ENCODE measurements at regions not wholly inside any gene's neighbourhood (a gene's known extent, or its start where the extent isn't known, plus 50 kb on each side); places are given as distances from the start of the nearest gene placed in this dataset.

DNA sequence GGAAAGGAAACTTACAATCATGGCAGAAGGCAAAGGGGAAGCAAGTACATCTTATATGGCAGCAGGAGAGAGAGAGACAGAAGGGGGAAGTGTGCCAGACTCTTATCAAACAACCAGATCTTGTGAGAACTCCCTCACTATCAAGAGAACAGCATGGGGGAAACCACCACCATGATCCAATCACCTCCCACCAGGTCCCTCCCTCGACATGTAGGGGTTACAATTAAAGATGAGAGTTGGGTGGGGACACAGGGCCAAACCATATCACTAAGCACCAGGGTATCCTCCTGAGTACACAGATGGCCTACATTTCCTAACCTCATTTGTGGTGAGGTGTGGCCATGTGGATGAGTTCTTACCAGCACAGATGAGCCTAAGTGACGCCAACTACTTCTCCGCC lies 348.6 kb upstream of the ZFHX3 start:
- H3K9me3 ChIP-seq: no peaks in the 10 kb centered on the region
- no peaks in the 10 kb centered on the region for H3K4me1 ChIP-seq
- no peak overlapping the region for H3K4me3 ChIP-seq
- TF ChIP-seq, protein P1, sequence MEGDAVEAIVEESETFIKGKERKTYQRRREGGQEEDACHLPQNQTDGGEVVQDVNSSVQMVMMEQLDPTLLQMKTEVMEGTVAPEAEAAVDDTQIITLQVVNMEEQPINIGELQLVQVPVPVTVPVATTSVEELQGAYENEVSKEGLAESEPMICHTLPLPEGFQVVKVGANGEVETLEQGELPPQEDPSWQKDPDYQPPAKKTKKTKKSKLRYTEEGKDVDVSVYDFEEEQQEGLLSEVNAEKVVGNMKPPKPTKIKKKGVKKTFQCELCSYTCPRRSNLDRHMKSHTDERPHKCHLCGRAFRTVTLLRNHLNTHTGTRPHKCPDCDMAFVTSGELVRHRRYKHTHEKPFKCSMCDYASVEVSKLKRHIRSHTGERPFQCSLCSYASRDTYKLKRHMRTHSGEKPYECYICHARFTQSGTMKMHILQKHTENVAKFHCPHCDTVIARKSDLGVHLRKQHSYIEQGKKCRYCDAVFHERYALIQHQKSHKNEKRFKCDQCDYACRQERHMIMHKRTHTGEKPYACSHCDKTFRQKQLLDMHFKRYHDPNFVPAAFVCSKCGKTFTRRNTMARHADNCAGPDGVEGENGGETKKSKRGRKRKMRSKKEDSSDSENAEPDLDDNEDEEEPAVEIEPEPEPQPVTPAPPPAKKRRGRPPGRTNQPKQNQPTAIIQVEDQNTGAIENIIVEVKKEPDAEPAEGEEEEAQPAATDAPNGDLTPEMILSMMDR (IDR thresholded peaks at IDR 0.05): no peak
- TF ChIP-seq EP300 (IDR thresholded peaks at IDR 0.05) (no peak), POLR2AphosphoS5 (IDR thresholded peaks at IDR 0.05) (no peak), POLR2A (IDR thresholded peaks at IDR 0.05) (no peak)
- DNase-seq: no peak
- 48 to 58% methylated on average over 3 of the region's 3 CpGs for WGBS, 2 donors
- H3K27me3 ChIP-seq: no peaks in the 10 kb centered on the region
- H3K36me3 ChIP-seq: no peaks in the 10 kb centered on the region
- no peak for ATAC-seq (ENCODE audit: low FRiP score in 2 of 2)
- no peak overlapping the region for H3K27ac ChIP-seq

DNA sequence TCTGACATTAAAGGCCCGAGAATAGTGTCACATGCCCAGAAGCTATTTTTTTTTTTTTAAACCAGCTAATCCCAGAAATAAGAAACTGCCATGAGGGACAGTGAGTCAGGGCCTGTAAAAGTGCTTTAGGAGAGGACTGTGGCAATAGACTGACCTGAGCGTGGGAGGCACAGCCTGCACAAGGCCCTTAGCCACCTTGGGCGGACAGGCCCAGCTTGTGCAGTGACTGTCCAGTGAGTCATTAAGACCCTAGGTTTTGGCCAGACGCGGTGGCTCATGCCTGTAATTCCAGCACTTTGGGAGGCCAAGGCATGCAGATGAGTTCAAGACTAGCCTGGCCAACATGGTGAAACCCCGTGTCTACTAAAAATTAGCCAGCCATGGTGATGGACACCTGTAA lies 343.0 kb upstream of the ZFHX3 start:
- no peak for TF ChIP-seq POLR2AphosphoS5 (IDR thresholded peaks at IDR 0.05)
- no peak for TF ChIP-seq EP300 (IDR thresholded peaks at IDR 0.05)
- TF ChIP-seq POLR2A (IDR thresholded peaks at IDR 0.05): no peak
- TF ChIP-seq, protein P1 (IDR thresholded peaks at IDR 0.05): no peak
- H3K36me3 ChIP-seq: no peaks in the 10 kb centered on the region

DNA sequence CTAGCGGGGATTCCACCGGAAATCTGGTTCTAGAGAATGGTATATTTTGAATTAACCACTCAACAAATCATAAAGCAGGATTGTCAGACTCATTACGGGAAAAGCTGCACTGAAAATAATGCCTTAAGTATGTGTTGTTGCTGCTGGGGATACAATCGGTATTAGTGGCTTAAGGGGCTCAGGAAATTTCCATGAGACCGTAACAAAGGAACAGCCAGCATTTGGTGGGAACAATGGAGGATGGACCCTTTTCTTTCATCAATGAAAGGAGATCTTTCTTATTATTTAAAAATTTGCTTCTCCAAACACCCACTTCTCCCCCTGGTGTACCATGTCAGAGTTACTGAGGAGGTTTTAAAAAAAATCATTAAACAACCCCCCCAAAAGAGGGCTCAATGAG lies 342.6 kb upstream of the ZFHX3 start:
- WGBS, 2 donors: 94% methylated on average over 5 of the region's 5 CpGs
- ATAC-seq (ENCODE audit: low FRiP score in 2 of 2) (no peak), DNase-seq (no peak)
- Histone ChIP-seq H3K9me3 (no peaks in the 10 kb centered on the region), H3K4me1 (no peaks in the 10 kb centered on the region), H3K36me3 (no peaks in the 10 kb centered on the region), H3K27me3 (no peaks in the 10 kb centered on the region), H3K4me3 (no peak overlapping the region), H3K27ac (no peak overlapping the region)
- TF ChIP-seq, protein P1 (IDR thresholded peaks at IDR 0.05): no peak
- TF ChIP-seq POLR2A (IDR thresholded peaks at IDR 0.05) (no peak), POLR2AphosphoS5 (IDR thresholded peaks at IDR 0.05) (no peak), EP300 (IDR thresholded peaks at IDR 0.05) (no peak)

More for the DNA sequence above, 343.0 kb upstream of the ZFHX3 start:
- Histone ChIP-seq H3K27me3 (no peaks in the 10 kb centered on the region), H3K4me3 (no peak overlapping the region), H3K9me3 (no peaks in the 10 kb centered on the region), H3K4me1 (no peaks in the 10 kb centered on the region), H3K27ac (no peak overlapping the region)
- ATAC-seq (ENCODE audit: low FRiP score in 2 of 2) (no peak), DNase-seq (peak in 1 of 2 donors; percentile 7)
- WGBS, 2 donors: 89 to 98% methylated on average over 3 to 6 of the region's 6 CpGs

DNA sequence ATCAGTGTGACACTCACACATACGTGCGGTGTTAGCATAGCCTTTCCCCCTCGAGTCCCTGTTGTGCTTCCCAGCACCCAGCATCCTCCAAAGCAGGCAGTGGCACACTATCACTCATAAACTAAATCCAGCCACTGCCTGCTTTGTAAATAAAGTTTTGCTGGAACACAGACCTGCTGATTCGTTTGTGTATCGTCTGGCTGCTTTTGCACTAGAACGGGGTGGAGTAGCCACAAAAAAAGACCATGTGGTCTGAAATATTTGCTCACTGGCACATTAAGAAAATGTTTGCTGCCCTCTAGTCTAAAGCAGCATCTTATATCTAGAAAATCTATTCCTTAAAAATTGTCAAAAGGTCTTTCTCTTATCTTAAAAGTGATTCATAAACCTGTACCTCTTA lies 341.2 kb upstream of the ZFHX3 start:
- no peak for DNase-seq
- Histone ChIP-seq H3K36me3 (no peaks in the 10 kb centered on the region), H3K27me3 (no peaks in the 10 kb centered on the region), H3K4me3 (no peak overlapping the region), H3K27ac (no peak overlapping the region), H3K4me1 (no peaks in the 10 kb centered on the region), H3K9me3 (no peaks in the 10 kb centered on the region)
- ATAC-seq (ENCODE audit: low FRiP score in 2 of 2): no peak
- WGBS, 2 donors: 57 to 62% methylated on average over 6 of the region's 6 CpGs
- TF ChIP-seq EP300 (IDR thresholded peaks at IDR 0.05): no peak
- no peak for TF ChIP-seq POLR2A (IDR thresholded peaks at IDR 0.05)
- TF ChIP-seq, protein P1 (IDR thresholded peaks at IDR 0.05): no peak
- TF ChIP-seq POLR2AphosphoS5 (IDR thresholded peaks at IDR 0.05): no peak

DNA sequence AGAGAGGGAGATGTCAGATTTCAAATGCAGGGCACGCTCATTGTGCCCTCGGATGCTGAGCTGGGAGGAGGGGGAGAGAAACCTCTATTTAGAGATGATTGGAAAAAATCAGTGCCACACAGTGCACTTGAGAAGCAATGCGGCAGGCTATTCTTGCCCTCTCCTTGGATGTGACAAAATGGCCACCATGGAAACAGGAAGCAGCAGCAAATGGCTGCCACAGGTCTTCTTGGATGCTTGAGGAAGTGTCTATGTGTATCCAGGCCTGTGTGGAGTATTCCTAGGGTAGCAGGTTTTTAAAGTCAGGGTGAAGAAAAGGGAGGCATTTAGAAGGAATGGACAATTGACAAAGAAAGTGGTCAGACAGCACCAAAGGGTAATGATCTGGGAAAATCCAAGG lies 340.1 kb upstream of the ZFHX3 start:
- DNase-seq (no peak), ATAC-seq (ENCODE audit: low FRiP score in 2 of 2) (no peak)
- Histone ChIP-seq H3K4me3 (no peak overlapping the region), H3K36me3 (no peaks in the 10 kb centered on the region), H3K27me3 (no peaks in the 10 kb centered on the region), H3K9me3 (no peaks in the 10 kb centered on the region), H3K4me1 (no peaks in the 10 kb centered on the region), H3K27ac (no peak overlapping the region)
- WGBS, 2 donors: 85 to 95% methylated on average over 3 of the region's 3 CpGs
- no peak for TF ChIP-seq POLR2AphosphoS5 (IDR thresholded peaks at IDR 0.05)
- TF ChIP-seq, protein P1 (IDR thresholded peaks at IDR 0.05): no peak
- no peak for TF ChIP-seq EP300 (IDR thresholded peaks at IDR 0.05)
- no peak for TF ChIP-seq POLR2A (IDR thresholded peaks at IDR 0.05)

Measured in upper lobe of left lung (tissue), 6 donors.